ENCODE measurements at regions not wholly inside any gene's neighbourhood (a gene's known extent, or its start where the extent isn't known, plus 50 kb on each side); places are given as distances from the start of the nearest gene placed in this dataset.

DNA sequence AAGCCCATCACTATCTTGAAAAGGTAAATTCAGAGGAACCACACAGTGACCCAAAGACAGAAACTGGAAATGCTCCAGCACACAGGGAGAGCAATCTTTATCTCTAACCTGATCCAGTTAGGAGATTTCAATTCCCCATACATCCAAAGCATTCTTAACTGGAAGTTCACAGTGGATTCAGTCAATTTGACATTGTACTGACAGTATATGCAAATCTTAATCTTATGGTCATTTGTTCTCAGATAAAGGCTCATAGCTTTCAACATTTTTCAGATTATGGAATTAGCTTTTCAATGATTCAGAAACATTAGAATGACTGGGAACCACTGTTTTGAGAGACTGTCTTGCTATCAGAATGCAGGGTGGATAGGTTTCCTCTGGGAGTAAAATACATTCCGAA is 1455.6 kb downstream of the OLFM4 start:
- TF ChIP-seq, protein P1, sequence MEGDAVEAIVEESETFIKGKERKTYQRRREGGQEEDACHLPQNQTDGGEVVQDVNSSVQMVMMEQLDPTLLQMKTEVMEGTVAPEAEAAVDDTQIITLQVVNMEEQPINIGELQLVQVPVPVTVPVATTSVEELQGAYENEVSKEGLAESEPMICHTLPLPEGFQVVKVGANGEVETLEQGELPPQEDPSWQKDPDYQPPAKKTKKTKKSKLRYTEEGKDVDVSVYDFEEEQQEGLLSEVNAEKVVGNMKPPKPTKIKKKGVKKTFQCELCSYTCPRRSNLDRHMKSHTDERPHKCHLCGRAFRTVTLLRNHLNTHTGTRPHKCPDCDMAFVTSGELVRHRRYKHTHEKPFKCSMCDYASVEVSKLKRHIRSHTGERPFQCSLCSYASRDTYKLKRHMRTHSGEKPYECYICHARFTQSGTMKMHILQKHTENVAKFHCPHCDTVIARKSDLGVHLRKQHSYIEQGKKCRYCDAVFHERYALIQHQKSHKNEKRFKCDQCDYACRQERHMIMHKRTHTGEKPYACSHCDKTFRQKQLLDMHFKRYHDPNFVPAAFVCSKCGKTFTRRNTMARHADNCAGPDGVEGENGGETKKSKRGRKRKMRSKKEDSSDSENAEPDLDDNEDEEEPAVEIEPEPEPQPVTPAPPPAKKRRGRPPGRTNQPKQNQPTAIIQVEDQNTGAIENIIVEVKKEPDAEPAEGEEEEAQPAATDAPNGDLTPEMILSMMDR (IDR thresholded peaks at IDR 0.05), result no peak
- no peak for TF ChIP-seq EP300 (IDR thresholded peaks at IDR 0.05)
- TF ChIP-seq POLR2A (IDR thresholded peaks at IDR 0.05), result no peak

Measured in tibial nerve (tissue), 4 donors.